Glomerular visceral epithelial cell (primary cell): ENCODE measurements at regions not wholly inside any gene's neighbourhood (a gene's known extent, or its start where the extent isn't known, plus 50 kb on each side); places are given as distances from the start of the nearest gene placed in this dataset.
A peak's percentile ranks its signal among the peaks of the same experiment; 100 is the strongest.
"Not testable (repeated sequence)": the region's sequence is repeated elsewhere in the genome, so short reads cannot be mapped to it uniquely, and the experiment has no call there.

ENCODE experiments used
- DNase-seq: peaks from one replicate; pipeline ENCODE4 v3.0.0-alpha.2; 2016; ENCODE audit errors: extremely low spot score

GRCh38 chr9:86997156-86997555 is 49.9 kb upstream of the GAS1 start:
- no peak for DNase-seq

- DNase-seq = no peak
Measured at GRCh38 chr9:86997951-86998350, 50.6 kb upstream of the GAS1 start.

GRCh38 chr9:87002517-87002916 is 55.2 kb upstream of the GAS1 start:
- no peak for DNase-seq

- DNase-seq = no peak
Measured at GRCh38 chr9:87004016-87004415, 56.7 kb upstream of the GAS1 start.

GRCh38 chr9:87006956-87007355 is 59.6 kb upstream of the GAS1 start:
- DNase-seq = no peak

- no peak for DNase-seq
Measured at GRCh38 chr9:87007711-87008366, 60.5 kb upstream of the GAS1 start.

- DNase-seq = no peak
Measured at GRCh38 chr9:87008667-87009066, 61.4 kb upstream of the GAS1 start.

GRCh38 chr9:87010626-87011025 is 63.3 kb upstream of the GAS1 start:
- DNase-seq = no peak

GRCh38 chr9:87011551-87011950 is 64.2 kb upstream of the GAS1 start:
- no peak for DNase-seq

- DNase-seq = no peak
Measured at GRCh38 chr9:87013490-87013889, 66.2 kb upstream of the GAS1 start.

- no peak for DNase-seq
Measured at GRCh38 chr9:87014436-87014835, 67.1 kb upstream of the GAS1 start.

- DNase-seq = no peak
Measured at GRCh38 chr9:87016681-87017080, 69.4 kb upstream of the GAS1 start.

- no peak for DNase-seq
Measured at GRCh38 chr9:87020169-87020950, 73.1 kb upstream of the GAS1 start.

- DNase-seq = no peak
Measured at GRCh38 chr9:87022178-87022577, 74.9 kb upstream of the GAS1 start.

GRCh38 chr9:87026204-87026603 is 78.9 kb upstream of the GAS1 start:
- no peak for DNase-seq

- DNase-seq = not testable (repeated sequence)
Measured at GRCh38 chr9:87028836-87029235, 81.5 kb upstream of the GAS1 start.

- no peak for DNase-seq
Measured at GRCh38 chr9:87029905-87030304, 82.6 kb upstream of the GAS1 start.

GRCh38 chr9:87034841-87035240 is 87.5 kb upstream of the GAS1 start:
- no peak for DNase-seq

GRCh38 chr9:87035879-87036278 is 88.6 kb upstream of the GAS1 start:
- no peak for DNase-seq

GRCh38 chr9:87036506-87036905 is 89.2 kb upstream of the GAS1 start:
- no peak for DNase-seq

- DNase-seq = peak; percentile 16
Measured at GRCh38 chr9:87039809-87040392, 92.6 kb upstream of the GAS1 start.

- DNase-seq = no peak
Measured at GRCh38 chr9:87040410-87041009, 93.2 kb upstream of the GAS1 start.
